Renal cortex interstitium (tissue), 11 donors: ENCODE measurements at regions not wholly inside any gene's neighbourhood (a gene's known extent, or its start where the extent isn't known, plus 50 kb on each side); places are given as distances from the start of the nearest gene placed in this dataset.

ENCODE experiments used
- DNase-seq, 11 donors: peaks; one replicate each; pipeline ENCODE4 v3.0.0-alpha.2; 2013; ENCODE audit warnings: low read depth in 9 of 11, low spot score in 4 of 11; ENCODE audit errors: extremely low read depth in 1 of 11

DNA sequence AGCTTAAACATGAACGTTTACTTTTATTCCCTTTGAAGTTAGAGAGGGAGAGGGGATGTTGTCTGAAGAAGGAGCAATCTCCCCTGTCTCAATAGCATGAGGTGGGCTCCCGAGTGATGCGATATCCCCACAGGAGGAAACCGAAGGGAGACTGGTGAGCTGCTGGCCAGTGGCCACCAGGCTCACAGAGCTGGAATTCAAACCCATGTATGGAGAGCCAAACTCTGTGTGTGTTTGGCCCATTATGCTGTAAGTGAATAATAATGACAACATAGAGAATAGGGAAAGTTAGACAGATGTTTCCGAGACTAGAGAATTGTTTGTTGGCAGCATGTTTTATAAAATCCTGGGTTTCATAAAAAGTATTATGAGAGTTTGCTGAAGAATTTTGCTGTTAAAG lies 66.1 kb upstream of the CLNK start:
- DNase-seq: no peak

DNA sequence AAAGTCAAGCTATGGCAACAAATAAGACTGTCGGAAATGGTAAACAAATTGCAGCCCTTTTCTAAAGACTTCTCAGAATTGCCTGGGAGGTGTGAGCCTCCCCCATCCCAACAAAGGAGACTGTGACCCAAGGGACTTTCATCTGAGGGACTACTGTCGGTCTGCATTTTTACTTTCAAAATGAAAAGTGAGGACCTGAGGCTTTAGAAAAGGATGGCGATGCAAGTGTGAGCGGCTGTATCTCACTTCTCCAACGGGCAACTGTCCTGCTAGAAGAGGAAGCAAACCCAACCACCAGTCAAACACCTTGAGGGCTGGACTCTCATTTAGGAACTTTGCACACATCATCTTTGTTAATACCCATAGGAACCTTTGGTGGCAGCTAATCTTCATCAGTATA lies 62.6 kb upstream of the CLNK start:
- DNase-seq: no peak

DNA sequence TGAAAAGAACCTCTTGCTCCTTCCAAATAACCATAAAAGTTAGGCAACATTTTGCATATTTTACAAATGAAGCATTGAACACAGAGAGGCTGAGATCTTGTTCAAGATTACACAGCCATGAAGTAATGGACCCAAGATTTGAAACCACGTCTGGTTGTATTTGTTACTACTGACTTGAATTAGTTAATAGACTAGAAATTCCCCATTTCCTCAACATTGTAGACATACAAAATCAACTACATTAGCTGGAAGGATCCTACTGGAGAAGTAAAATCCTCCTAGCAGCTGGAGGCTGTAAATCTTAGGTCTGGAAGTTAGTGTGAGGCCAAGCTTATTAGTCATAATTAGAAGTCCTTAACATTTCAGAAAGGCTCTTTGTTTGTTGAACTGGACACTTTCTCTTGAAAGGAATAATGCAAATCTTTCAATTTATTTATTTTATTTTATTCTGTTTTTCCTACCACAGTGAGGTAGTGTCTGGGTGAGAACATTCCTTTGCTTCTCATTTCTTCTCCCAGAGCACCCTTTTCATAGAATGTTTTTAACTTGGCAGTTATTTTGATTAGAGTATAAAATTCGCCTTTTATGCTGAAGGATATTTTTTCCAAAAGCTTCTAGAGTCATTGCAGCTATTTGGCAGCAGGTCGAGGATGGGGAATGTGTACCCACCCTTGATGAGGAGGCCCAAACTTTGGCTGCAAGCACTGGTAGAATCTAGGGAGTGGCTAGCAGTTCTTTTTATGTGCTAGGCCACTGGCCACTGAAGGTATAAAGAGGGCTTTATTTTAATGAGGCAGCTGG lies 62.0 kb upstream of the CLNK start:
- DNase-seq: peak in 4 of 11 donors; percentile 10 to 25 (median 15)

DNA sequence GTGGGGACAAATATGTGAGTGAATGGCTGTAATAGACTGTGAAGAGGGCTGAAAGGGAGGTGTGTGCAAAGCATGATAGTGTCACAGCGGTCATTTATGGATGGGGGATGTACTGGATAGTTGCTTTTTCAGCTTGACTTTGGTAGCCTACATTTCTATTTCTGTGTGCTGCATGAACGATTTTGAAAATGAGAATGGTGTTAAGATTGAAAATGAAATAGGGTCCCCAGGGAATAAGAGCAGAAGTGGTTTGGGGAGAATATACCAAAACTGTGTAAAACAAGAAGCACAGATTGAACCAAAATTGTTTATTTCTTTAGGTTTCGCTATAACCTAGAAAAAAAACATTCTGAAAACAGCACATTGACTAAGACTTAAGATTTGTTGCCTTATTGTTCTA lies 58.8 kb upstream of the CLNK start:
- no peak for DNase-seq

DNA sequence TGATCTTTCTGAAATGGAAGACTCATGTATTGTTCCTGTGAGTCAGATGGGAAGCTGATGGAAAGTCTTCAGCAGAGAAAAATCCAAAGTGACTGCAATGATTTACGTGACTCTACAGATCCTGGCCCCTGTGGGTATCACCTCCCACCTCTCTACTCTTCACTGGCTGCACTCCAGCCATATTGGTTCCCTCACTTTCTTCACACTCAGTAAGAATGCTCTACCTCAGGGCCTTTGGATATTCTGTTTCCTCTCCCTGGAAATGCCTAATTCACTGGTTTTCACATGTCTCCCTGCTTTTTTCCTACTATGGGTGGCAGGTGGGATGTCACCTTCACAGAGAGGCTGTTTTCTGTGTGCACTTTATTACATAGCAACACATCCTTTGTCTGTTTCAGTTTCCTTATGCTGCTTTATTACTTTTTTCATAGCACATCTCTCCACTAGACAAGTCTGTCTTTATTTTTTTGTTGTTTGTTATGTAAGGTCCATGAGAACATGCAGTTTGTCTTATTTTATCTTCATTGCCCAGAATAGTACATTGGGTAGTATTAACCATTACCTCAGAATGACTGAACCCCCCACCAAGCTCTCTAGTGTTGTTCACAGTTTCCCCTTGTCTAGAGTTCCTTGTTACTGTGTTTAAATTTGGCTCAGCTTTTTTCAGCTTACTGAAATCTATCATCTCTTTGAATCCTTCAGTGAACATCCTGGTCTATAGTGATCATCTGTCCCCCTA lies 57.6 kb upstream of the CLNK start:
- no peak for DNase-seq

DNA sequence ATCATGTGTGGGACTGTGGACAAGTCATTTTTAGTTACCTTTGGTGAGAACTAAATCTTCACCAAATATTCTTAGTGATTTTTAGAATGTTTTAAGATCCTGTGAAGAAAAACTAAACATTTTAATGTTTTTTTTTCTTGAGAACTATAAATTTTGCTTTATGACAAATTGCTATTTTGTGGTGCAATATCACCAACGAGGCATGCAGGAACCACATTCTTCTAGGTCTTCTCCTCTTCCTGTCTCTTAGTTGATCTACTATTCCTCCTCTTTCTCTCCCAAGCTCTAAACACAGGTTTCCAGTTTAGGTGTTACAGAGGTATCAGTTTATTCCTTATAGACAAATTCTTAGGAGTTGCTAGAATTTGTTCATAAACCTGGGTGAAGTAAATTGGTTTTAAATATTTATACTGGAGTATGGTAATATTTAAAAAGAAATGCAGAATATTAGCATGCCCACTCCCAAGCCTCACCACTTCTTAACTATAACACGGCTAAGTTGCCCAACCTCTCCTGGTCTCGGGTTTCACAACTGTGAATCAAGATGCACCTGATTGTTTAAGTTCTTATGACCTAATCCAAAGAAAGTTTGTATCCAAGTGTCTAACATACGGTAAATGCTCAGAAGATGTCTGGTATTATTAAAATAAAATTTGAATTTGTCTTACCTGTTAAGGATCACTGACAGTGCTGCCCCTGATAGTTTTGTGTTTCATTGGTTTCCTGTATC lies 56.5 kb upstream of the CLNK start:
- DNase-seq: no peak

DNA sequence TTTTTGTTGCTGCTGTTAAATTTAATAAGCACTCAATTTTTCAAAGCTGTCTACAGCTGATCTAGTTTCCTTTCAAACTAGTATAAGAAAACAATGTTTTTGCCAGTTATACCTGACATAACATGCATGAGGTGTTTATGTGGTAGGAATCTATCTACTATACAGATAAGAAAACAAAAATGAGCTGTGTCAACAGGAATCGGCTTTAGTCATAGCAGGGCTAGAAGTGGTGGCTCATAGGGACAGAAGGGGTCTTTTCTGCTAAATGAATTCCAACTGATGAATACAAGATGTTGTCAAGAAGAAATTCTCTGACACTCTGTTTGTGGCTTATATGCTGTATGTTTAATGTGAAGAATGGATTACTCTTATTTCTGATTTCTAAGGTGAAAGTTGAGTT lies 55.7 kb upstream of the CLNK start:
- no peak for DNase-seq

DNA sequence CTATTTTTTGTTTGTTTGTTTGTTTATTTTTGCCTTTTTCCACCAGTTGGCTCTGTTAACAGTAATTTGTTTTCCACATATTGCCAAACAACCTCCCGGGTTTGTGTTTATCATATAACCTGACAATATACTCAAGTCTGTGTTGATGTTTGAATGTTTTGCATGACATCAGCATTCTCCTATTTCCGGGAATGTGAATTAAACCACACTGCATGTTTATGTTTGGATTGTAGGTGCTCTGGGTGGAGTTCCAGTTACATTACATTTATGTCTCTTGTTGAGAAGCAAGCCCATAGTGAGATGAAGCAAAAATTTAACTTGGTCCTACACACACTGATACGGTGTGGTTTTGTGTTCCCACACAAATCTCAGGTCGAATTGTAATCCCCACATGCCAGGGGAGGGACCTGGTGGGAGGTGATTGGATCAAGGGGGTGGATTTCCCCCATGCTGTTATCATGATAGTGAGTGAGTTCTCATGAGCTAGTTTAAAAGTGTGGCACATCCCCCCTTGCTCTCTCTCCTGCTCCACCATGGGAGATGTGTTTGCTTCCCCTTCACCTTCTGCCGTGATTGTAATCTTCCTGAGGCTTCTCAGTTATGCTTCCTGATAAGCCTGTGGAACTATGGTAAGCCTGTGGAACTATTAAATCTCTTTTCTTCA lies 54.4 kb upstream of the CLNK start:
- no peak for DNase-seq

DNA sequence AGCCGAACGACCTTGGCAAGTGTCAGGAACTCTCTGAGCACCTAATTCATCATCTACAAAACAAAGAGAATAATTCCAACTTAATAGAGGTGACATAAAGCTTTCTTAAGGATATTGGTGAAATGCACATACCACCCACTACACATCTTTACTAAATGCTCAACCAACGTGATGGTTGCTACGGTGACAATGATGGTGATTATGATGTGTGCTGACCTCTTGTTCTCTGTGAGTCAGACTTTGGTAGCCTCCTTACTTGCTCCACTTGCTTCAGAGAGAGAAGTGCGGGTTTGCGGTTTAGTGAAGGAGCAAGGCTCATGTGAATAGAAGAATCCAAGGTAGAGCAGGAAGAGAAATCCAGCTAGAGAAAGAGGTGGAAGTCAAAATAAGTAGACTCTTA lies 52.8 kb upstream of the CLNK start:
- DNase-seq: no peak

DNA sequence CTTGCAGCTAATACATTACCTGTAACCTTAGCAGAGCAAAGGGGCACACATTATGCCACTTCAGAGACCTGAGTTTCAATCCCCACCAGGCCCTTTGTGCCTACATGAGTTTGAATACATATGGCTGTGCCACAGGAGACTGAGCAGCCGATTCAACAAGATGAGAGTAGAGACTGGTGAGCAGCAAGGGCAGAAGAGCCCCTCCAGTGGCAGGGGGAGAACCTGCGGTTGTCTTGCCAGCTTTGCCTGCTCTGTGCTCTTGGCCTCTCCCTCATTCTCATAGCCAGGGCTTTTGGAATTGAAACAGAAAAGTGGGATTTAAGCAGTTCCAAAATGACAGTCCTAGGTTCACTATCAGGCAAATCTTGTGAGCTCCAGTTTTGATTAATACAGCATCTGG lies 52.3 kb upstream of the CLNK start:
- no peak for DNase-seq

DNA sequence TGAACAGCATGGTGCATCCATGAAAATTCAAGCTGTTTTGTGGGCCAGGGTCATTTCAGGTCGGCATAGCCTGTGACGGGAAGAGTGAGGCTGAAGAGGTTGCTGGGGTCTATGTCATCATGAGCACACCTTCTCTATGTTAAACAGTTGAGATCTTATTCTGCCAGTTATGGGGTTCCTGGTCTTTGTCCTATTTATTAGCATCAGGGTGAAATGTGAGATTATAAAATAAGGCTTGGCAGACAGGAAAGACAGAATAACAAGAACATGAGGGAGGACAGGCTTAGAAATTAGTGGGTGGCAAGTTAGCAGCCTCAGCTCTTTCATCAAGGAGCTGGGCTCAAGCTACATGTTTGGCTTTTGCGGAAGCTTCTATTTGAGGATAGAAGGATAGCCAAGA lies 51.7 kb upstream of the CLNK start:
- no peak for DNase-seq

DNA sequence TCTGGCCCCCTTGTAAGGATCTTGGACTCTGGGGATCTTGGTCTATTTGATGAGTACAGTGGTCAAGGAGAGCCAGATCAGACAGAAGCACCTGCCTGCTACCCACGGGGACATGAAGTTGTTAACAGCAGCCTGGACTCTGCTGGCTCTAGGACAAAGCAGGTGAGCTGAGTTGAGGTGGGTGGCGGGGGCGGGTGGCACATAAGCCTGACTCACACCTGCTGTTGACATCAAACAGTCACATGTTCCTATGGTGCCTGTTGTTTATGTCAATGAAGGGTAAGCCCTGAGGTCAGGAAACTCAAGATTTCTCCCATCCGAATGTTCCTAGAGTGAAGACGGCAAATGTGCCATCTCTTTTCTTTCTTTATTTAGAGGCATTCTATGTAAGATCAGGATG lies 50.1 kb upstream of the CLNK start:
- DNase-seq: no peak
